HCT116 (cell line): ENCODE measurements at regions not wholly inside any gene's neighbourhood (a gene's known extent, or its start where the extent isn't known, plus 50 kb on each side); places are given as distances from the start of the nearest gene placed in this dataset.

Experiments
- CEBPB ChIP-seq: IDR thresholded peaks from 2 replicates; pipeline ENCODE4 v1.6.1; 2012; ENCODE audit warnings: low read depth
- EZH2 ChIP-seq: fragments of 200-600 bp; sonication (generic); IDR thresholded peaks from 2 replicates; pipeline ENCODE4 v1.6.1; 2017; ENCODE audit warnings: antibody characterized with exemption, mixed run types
- JUND ChIP-seq: IDR thresholded peaks from 2 replicates; pipeline ENCODE4 v1.6.1; 2012
- POLR2A ChIP-seq: IDR thresholded peaks from 2 replicates; pipeline ENCODE4 v1.7.0; 2011; ENCODE audit warnings: borderline replicate concordance; ENCODE audit not compliant: insufficient read depth, insufficient read length; ENCODE audit errors: extremely low read depth
- RAD21 ChIP-seq: IDR thresholded peaks from 2 replicates; pipeline ENCODE4 v1.6.1; 2012; ENCODE audit warnings: low read depth, mild to moderate bottlenecking
- SP1 ChIP-seq: IDR thresholded peaks from 2 replicates; pipeline ENCODE4 v1.6.1; 2012; ENCODE audit warnings: low read depth
- SRF ChIP-seq: IDR thresholded peaks from 2 replicates; pipeline ENCODE4 v1.6.1; 2012; ENCODE audit warnings: low read depth
- TF ChIP-seq, protein P1 (sequence below): IDR thresholded peaks from 2 replicates; pipeline ENCODE4 v1.6.1; 2012
- TF ChIP-seq, protein P2 (sequence below), 3 experiments: fragments of 200-600 bp in 1 of 3; sonication (generic) in 1 of 3; IDR thresholded peaks in 2 of 3; conservative IDR thresholded peaks in 1 of 3; 2 replicates each; pipeline ENCODE4 v1.5.1; 2012 to 2017; ENCODE audit warnings: low read depth in 2 of 3, low read length in 2 of 3, antibody characterized with exemption in 1 of 3, borderline replicate concordance in 1 of 3, control low read depth in 1 of 3, mild to moderate bottlenecking in 1 of 3, mixed read lengths in 1 of 3, mixed run types in 1 of 3, moderate library complexity in 1 of 3; ENCODE audit not compliant: insufficient read depth in 1 of 3
- TF ChIP-seq, protein P3 (sequence below): IDR thresholded peaks from 2 replicates; pipeline ENCODE4 v1.6.1; 2011; ENCODE audit warnings: mild to moderate bottlenecking, low read length, moderate library complexity; ENCODE audit not compliant: insufficient replicate concordance; ENCODE audit errors: extremely low read depth

DNA sequence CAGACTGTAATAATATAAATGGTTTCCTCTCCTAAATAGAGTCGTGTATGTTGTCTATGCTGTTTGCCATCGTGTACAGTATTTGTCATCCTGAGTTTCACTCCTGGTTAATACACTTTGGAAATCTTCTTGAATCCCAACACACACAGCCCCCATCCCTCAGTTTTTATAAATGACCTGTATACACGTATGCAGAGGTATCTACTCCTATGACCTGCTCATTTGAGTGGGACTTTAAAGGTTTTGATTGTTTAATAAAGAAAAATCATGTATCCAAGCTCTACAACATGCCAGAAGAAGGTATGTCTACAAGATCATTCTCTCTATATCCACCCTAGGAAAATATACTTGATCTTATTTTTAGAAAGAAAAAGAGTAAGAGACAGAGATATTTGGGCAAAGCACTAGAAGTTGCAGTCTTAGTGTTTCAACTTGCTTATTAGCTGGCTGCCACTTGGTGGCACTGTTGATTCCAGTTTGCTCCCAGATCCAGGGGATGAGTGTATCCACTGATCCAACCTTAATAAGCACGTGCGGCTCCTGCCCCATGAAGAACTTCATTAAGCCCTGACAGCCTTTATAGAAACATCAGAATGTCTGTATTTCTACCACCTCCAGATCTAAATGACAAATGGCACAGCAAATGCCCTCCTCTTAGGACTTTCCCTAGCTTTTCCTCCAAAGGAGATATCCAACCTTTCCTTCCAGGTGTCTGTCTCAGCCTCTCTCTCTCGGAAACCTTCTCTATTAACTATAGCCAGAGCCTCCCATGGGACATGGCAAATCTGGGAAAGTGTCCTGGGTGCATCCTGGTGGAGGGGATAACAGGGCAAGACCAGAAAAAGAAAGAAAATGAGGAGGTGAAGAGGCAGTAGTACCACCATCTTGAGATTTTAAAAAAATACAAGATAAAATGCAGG, 181.6 kb upstream of the NEBL start:
- no peak for TF ChIP-seq EZH2
- TF ChIP-seq SP1 = no peak
- TF ChIP-seq, protein P1, sequence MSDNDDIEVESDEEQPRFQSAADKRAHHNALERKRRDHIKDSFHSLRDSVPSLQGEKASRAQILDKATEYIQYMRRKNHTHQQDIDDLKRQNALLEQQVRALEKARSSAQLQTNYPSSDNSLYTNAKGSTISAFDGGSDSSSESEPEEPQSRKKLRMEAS = peak; percentile 83
- TF ChIP-seq, protein P2, sequence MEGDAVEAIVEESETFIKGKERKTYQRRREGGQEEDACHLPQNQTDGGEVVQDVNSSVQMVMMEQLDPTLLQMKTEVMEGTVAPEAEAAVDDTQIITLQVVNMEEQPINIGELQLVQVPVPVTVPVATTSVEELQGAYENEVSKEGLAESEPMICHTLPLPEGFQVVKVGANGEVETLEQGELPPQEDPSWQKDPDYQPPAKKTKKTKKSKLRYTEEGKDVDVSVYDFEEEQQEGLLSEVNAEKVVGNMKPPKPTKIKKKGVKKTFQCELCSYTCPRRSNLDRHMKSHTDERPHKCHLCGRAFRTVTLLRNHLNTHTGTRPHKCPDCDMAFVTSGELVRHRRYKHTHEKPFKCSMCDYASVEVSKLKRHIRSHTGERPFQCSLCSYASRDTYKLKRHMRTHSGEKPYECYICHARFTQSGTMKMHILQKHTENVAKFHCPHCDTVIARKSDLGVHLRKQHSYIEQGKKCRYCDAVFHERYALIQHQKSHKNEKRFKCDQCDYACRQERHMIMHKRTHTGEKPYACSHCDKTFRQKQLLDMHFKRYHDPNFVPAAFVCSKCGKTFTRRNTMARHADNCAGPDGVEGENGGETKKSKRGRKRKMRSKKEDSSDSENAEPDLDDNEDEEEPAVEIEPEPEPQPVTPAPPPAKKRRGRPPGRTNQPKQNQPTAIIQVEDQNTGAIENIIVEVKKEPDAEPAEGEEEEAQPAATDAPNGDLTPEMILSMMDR (IDR thresholded peaks at IDR 0.05 in 2 of 3, conservative IDR thresholded peaks at IDR 0.05 in 1 of 3; ENCODE audit: borderline replicate concordance in 1 of 3, insufficient read depth in 1 of 3, low read depth in 2 of 3, low read length in 2 of 3) = peak; percentile 64 to 84 (median 79)
- no peak for TF ChIP-seq SRF
- no peak for TF ChIP-seq JUND
- TF ChIP-seq RAD21 = peak; percentile 87
- TF ChIP-seq CEBPB = no peak
- no peak for TF ChIP-seq POLR2A
- TF ChIP-seq, protein P3, sequence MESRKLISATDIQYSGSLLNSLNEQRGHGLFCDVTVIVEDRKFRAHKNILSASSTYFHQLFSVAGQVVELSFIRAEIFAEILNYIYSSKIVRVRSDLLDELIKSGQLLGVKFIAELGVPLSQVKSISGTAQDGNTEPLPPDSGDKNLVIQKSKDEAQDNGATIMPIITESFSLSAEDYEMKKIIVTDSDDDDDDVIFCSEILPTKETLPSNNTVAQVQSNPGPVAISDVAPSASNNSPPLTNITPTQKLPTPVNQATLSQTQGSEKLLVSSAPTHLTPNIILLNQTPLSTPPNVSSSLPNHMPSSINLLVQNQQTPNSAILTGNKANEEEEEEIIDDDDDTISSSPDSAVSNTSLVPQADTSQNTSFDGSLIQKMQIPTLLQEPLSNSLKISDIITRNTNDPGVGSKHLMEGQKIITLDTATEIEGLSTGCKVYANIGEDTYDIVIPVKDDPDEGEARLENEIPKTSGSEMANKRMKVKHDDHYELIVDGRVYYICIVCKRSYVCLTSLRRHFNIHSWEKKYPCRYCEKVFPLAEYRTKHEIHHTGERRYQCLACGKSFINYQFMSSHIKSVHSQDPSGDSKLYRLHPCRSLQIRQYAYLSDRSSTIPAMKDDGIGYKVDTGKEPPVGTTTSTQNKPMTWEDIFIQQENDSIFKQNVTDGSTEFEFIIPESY = no peak
